ENCODE measurements at regions not wholly inside any gene's neighbourhood (a gene's known extent, or its start where the extent isn't known, plus 50 kb on each side); places are given as distances from the start of the nearest gene placed in this dataset.

DNA sequence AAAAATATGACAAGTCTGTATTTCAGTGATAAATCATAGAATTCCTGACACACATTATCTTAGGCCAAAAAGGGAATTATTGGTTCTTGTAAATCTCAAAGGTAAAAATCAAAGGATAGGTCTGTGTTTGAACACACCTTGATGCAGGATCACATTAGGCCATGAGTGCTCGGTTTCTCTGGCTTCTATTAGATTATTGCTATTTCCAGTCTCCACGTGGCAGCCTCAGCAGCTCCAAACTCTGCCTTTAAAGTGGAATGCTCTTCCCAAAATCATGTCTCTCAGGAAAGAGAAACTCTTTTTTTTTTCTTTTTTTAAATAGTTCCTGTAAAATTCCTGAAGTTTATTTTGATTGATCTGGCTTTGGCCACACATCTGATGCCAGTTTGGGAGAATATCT lies 105.6 kb upstream of the FRMD6 start:
- H3K4me3 ChIP-seq (ENCODE audit: control insufficient read depth, low read depth, low read length) = no peak overlapping the region
- TF ChIP-seq, protein P1, sequence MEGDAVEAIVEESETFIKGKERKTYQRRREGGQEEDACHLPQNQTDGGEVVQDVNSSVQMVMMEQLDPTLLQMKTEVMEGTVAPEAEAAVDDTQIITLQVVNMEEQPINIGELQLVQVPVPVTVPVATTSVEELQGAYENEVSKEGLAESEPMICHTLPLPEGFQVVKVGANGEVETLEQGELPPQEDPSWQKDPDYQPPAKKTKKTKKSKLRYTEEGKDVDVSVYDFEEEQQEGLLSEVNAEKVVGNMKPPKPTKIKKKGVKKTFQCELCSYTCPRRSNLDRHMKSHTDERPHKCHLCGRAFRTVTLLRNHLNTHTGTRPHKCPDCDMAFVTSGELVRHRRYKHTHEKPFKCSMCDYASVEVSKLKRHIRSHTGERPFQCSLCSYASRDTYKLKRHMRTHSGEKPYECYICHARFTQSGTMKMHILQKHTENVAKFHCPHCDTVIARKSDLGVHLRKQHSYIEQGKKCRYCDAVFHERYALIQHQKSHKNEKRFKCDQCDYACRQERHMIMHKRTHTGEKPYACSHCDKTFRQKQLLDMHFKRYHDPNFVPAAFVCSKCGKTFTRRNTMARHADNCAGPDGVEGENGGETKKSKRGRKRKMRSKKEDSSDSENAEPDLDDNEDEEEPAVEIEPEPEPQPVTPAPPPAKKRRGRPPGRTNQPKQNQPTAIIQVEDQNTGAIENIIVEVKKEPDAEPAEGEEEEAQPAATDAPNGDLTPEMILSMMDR (conservative IDR thresholded peaks at IDR 0.05; ENCODE audit: control insufficient read depth, insufficient read depth, low read depth, low read length) = no peak
- no peak for DNase-seq (ENCODE audit: low read depth)

DNA sequence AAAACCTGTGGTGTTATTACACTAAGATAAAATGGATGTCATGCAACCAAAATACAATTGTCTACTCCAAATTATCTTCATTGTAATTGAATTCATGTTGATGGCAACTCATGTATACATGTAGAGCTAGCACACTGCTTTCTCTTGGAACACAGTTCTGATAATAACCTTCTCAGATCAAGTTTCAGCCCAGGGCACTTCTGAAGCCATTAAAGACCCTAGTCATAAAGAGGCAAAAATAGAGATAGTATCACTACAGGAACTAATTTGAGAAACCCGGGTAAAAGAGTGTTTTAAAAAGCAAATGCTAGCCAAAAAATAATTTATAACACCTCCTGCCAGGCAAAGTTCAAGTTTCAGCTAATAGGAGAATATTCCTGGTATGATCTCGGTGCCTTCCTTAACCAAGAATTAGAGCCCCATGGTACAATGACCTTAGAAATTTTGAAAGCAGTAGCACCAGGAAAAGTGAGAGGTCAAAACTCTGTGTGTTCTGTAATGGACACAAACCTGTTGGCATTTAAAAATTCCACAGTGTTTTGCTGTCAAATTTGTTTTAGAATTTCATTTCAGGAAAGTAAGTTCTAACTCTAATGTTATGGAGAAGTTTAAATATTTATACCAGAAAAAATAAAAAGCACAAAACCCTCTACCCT lies 105.0 kb upstream of the FRMD6 start:
- DNase-seq (ENCODE audit: low read depth) = no peak
- no peak overlapping the region for H3K4me3 ChIP-seq (ENCODE audit: control insufficient read depth, low read depth, low read length)
- TF ChIP-seq, protein P1 (conservative IDR thresholded peaks at IDR 0.05; ENCODE audit: control insufficient read depth, insufficient read depth, low read depth, low read length) = no peak

DNA sequence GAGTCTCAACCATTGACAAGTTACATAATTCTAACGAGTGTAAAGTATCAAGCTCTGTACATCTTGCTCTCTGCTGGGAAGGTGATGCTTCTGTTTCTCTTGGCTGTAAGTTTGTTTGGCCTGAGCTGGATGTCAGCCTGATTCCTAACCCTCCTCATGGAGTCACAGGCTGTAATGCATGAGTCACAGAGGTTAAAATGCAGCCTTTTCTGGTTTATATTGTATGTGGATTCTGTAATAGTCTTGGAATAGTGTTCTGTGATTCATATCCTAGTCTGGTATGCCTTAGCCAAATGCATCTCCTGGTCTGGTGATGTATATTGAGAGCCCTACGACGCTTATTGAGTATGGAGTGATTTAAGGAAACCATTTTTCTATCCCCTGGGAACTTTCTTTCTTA lies 104.5 kb upstream of the FRMD6 start:
- DNase-seq (ENCODE audit: low read depth) = peak; percentile 100
- no peak overlapping the region for H3K4me3 ChIP-seq (ENCODE audit: control insufficient read depth, low read depth, low read length)
- TF ChIP-seq, protein P1 (conservative IDR thresholded peaks at IDR 0.05; ENCODE audit: control insufficient read depth, insufficient read depth, low read depth, low read length) = no peak

DNA sequence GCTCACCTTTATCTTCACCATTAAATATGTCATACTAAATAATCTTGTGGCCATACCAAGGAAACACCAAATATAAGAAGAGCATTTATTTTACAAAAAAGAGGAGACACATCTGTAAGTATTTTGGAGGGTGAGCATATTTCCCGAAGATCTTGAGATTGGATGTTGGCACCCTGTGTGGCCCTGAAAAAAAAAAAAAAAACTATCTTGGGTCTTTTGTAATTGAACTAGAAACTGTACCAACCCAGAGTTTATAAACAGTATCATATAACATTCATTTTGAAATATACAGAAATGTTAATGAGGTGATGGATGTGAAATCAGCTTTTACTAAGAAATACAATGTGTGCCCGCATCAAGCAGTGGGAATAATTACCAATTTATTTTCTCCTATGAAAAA lies 104.0 kb upstream of the FRMD6 start:
- H3K4me3 ChIP-seq (ENCODE audit: control insufficient read depth, low read depth, low read length) = no peak overlapping the region
- TF ChIP-seq, protein P1 (conservative IDR thresholded peaks at IDR 0.05; ENCODE audit: control insufficient read depth, insufficient read depth, low read depth, low read length) = no peak
- no peak for DNase-seq (ENCODE audit: low read depth)

DNA sequence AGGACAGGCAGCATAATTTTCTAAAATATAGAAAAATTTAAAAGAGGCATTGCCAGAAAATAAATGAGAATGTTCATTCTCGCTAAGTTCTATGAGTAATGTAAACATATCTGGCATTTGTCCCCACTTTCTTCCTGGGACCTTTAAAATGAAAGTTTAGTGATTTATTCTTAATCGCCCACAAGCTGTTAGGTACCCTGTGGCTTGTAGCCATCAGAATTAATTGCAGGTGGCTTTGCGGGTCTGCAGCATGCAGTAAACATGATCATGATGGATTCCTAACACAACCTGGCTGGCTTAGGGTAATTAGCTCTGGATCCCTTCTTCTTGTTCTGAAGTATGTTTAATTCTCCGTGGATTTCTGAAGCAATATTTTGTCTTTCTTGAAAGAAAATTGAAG lies 103.5 kb upstream of the FRMD6 start:
- TF ChIP-seq, protein P1 (conservative IDR thresholded peaks at IDR 0.05; ENCODE audit: control insufficient read depth, insufficient read depth, low read depth, low read length) = no peak
- peak; percentile 54 for DNase-seq (ENCODE audit: low read depth)
- no peak overlapping the region for H3K4me3 ChIP-seq (ENCODE audit: control insufficient read depth, low read depth, low read length)

DNA sequence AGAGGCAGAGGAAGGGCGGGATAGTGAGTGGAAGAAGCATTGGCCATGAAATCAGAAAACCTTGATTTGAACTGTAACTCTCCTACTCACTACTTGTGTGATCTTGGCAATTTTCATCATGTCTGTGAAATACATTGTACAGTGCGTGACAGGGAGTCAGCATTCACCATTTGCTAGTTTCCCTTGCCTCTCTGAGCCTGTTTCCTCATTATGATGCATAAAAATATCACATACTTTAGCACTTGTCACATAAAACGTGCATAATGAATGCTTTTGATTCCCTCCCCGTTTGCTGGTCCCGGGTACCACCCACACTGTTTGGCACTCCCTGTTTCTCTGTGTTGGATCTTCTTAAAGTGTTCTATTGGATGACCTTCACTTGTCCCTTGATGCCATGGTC lies 101.1 kb upstream of the FRMD6 start:
- no peak for DNase-seq (ENCODE audit: low read depth)
- TF ChIP-seq, protein P1 (conservative IDR thresholded peaks at IDR 0.05; ENCODE audit: control insufficient read depth, insufficient read depth, low read depth, low read length) = no peak
- H3K4me3 ChIP-seq (ENCODE audit: control insufficient read depth, low read depth, low read length) = no peak overlapping the region

DNA sequence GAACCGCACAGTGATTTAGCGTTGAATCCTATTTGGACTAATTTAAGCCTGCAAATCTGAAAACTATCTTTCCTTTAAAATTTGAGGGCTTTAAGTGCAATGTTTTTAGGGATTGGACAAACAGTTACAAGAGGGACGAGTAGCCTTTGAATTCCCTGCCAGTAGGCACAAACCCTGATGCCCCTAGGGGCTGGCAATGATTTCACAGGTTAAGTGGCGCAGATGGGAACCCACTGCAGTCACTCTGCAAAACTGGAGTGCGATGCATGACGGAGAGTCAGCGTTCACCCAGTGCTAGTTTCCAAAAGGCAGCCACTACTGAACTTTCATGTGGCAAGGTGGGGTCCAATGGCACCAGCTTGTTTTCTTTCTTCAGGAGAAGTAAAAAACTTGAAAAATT lies 99.4 kb upstream of the FRMD6 start:
- no peak overlapping the region for H3K4me3 ChIP-seq (ENCODE audit: control insufficient read depth, low read depth, low read length)
- TF ChIP-seq, protein P1 (conservative IDR thresholded peaks at IDR 0.05; ENCODE audit: control insufficient read depth, insufficient read depth, low read depth, low read length) = peak; percentile 2
- DNase-seq (ENCODE audit: low read depth) = no peak
